ENCODE measurements at regions not wholly inside any gene's neighbourhood (a gene's known extent, or its start where the extent isn't known, plus 50 kb on each side); places are given as distances from the start of the nearest gene placed in this dataset.

DNA sequence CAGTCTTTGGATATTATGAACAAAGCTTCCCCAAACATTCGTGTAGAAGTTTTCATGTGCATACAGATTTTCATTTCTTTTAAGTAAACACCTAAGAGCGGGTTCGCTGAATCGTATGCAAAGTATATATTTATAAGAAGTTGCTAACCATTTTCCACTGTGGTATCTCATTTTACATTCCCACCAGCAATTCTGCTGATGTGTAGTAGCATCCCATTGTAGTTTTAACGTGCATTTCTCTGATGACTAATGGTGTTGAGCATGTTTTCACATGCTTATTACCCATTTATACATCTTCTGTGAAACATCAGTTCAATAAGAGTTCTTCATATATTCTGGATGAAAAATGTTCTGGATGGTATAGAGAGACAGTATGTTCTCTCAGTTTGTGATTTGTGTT is 97.4 kb downstream of the IYD start:
- Histone ChIP-seq H3K79me2 (ENCODE audit: insufficient read depth, low read length) (no peaks in the 10 kb centered on the region), H3K27me3 (ENCODE audit: control insufficient read depth in 1 of 2, insufficient read depth in 2 of 2, low read length in 2 of 2) (no peaks in the 10 kb centered on the region), H3K9me3 (ENCODE audit: low read length) (no peaks in the 10 kb centered on the region), H4K20me1 (ENCODE audit: insufficient read depth, low read length) (no peaks in the 10 kb centered on the region), H3K4me2 (ENCODE audit: low read depth, low read length) (no peak overlapping the region), H3K9ac (ENCODE audit: insufficient read depth, low read depth, low read length) (no peak overlapping the region), H3K4me3 (replicated peaks in 1 of 3; ENCODE audit: insufficient read depth in 1 of 3, low read depth in 2 of 3, low read length in 3 of 3) (no peak overlapping the region), H3K27ac (ENCODE audit: extremely low read length, insufficient read depth, low read length) (no peak overlapping the region), H3K4me1 (ENCODE audit: insufficient read depth, low read length) (no peaks in the 10 kb centered on the region), H2AFZ (ENCODE audit: low read length) (no peak overlapping the region), H3K36me3 (replicated peaks in 1 of 2; ENCODE audit: control insufficient read depth in 1 of 2, insufficient read depth in 2 of 2, low read length in 2 of 2) (no peaks in the 10 kb centered on the region)
- no peak for DNase-seq (ENCODE audit: low spot score)
- WGBS (ENCODE audit: low lambda C conversion rate): 35% methylated on average over 5 of the region's 5 CpGs
- ATAC-seq: no peak
- BruUV-seq (replicated peaks): no TSS peak
- intact Hi-C loops (cut with micrococcal nuclease; ENCODE audit: unreplicated experiment) (no loop called here), in situ Hi-C loops (cut with HindIII; ENCODE audit: extremely low pct_ligation_motif_present, low pct_unique_long_range_greater_than_20kb) (no loop called here)
- no peak for FAIRE-seq
- CTCF ChIA-PET (ENCODE audit: low intra/inter-chr PET ratio, low total read pairs): no interaction called here
- POLR2A ChIA-PET: no interaction called here
- TF ChIP-seq, protein P1, sequence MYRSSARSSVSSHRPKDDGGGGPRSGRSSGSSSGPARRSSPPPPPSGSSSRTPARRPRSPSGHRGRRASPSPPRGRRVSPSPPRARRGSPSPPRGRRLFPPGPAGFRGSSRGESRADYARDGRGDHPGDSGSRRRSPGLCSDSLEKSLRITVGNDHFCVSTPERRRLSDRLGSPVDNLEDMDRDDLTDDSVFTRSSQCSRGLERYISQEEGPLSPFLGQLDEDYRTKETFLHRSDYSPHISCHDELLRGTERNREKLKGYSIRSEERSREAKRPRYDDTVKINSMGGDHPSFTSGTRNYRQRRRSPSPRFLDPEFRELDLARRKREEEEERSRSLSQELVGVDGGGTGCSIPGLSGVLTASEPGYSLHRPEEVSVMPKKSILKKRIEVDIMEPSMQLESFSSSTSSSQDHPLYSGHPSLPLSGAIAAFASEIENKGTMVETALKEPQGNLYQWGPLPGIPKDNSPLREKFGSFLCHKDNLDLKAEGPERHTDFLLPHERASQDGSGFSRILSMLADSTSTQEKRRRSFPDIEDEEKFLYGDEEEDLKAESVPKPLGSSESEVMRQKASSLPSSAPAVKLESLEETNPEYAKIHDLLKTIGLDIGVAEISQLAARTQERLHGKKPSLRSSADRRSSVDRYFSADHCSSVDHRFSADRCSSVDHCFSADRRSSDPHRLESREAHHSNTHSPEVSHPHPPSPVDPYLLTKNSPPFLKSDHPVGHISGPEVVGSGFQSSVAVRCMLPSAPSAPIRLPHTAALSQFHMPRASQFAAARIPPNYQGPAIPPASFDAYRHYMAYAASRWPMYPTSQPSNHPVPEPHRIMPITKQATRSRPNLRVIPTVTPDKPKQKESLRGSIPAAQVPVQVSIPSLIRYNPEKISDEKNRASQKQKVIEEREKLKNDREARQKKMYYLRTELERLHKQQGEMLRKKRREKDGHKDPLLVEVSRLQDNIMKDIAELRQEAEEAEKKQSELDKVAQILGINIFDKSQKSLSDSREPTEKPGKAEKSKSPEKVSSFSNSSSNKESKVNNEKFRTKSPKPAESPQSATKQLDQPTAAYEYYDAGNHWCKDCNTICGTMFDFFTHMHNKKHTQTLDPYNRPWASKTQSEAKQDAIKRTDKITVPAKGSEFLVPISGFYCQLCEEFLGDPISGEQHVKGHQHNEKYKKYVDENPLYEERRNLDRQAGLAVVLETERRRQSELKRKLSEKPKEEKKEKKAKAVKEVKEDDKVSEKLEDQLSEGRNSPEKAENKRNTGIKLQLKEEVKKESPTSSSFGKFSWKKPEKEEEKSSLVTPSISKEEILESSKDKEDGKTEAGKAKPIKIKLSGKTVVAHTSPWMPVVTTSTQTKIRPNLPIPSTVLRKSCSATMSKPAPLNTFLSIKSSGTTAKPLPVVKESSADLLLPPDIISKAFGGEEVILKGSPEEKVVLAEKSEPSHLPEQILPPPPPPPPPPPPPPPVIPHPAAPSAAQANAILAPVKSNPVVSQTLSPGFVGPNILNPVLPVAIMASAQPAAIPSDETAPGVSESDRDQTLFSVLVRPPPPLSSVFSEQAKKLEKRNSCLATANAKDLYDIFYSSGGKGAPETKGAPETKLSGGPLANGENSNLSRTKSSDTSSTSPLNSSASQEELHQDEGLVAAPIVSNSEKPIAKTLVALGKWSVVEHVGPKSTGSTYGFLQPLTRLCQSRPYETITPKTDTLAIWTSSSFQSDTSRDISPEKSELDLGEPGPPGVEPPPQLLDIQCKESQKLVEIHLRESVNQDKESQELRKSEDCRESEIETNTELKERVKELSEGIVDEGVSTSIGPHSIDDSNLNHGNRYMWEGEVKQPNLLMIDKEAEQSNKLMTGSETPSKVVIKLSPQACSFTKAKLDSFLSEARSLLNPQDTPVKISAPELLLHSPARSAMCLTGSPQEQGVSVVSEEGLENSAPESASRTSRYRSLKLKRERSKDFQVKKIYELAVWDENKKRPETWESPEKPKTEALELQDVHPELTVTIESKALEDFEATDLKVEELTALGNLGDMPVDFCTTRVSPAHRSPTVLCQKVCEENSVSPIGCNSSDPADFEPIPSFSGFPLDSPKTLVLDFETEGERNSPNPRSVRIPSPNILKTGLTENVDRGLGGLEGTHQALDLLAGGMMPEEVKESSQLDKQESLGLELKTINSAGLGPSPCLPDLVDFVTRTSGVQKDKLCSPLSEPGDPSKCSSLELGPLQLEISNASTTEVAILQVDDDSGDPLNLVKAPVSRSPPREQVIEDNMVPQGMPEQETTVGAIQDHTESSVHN (CRISPR knock-in tag; IDR thresholded peaks at IDR 0.05): no peak
- TF ChIP-seq LCORL (IDR thresholded peaks at IDR 0.05) (no peak), LCORL (CRISPR knock-in tag; IDR thresholded peaks at IDR 0.05) (no peak), MAF1 (CRISPR knock-in tag; IDR thresholded peaks at IDR 0.05; ENCODE audit: borderline replicate concordance) (no peak), ZNF549 (CRISPR knock-in tag; IDR thresholded peaks at IDR 0.05) (no peak), ZNF782 (CRISPR knock-in tag; IDR thresholded peaks at IDR 0.05; ENCODE audit: borderline replicate concordance) (no peak), TEAD3 (CRISPR knock-in tag; optimal IDR thresholded peaks at IDR 0.05; ENCODE audit: borderline replicate concordance) (no peak)
- TF ChIP-seq, protein P2, sequence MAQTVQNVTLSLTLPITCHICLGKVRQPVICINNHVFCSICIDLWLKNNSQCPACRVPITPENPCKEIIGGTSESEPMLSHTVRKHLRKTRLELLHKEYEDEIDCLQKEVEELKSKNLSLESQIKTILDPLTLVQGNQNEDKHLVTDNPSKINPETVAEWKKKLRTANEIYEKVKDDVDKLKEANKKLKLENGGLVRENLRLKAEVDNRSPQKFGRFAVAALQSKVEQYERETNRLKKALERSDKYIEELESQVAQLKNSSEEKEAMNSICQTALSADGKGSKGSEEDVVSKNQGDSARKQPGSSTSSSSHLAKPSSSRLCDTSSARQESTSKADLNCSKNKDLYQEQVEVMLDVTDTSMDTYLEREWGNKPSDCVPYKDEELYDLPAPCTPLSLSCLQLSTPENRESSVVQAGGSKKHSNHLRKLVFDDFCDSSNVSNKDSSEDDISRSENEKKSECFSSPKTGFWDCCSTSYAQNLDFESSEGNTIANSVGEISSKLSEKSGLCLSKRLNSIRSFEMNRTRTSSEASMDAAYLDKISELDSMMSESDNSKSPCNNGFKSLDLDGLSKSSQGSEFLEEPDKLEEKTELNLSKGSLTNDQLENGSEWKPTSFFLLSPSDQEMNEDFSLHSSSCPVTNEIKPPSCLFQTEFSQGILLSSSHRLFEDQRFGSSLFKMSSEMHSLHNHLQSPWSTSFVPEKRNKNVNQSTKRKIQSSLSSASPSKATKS (CRISPR knock-in tag; IDR thresholded peaks at IDR 0.05): no peak
- TF ChIP-seq, protein P3, sequence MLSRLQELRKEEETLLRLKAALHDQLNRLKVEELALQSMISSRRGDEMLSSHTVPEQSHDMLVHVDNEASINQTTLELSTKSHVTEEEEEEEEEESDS (CRISPR knock-in tag; IDR thresholded peaks at IDR 0.05; ENCODE audit: borderline replicate concordance): no peak
- TF ChIP-seq, protein P4, sequence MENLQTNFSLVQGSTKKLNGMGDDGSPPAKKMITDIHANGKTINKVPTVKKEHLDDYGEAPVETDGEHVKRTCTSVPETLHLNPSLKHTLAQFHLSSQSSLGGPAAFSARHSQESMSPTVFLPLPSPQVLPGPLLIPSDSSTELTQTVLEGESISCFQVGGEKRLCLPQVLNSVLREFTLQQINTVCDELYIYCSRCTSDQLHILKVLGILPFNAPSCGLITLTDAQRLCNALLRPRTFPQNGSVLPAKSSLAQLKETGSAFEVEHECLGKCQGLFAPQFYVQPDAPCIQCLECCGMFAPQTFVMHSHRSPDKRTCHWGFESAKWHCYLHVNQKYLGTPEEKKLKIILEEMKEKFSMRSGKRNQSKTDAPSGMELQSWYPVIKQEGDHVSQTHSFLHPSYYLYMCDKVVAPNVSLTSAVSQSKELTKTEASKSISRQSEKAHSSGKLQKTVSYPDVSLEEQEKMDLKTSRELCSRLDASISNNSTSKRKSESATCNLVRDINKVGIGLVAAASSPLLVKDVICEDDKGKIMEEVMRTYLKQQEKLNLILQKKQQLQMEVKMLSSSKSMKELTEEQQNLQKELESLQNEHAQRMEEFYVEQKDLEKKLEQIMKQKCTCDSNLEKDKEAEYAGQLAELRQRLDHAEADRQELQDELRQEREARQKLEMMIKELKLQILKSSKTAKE (CRISPR knock-in tag; IDR thresholded peaks at IDR 0.05; ENCODE audit: borderline replicate concordance): no peak

Measured in HepG2 (cell line).